Lower leg skin (tissue), 3 donors: ENCODE measurements at regions not wholly inside any gene's neighbourhood (a gene's known extent, or its start where the extent isn't known, plus 50 kb on each side); places are given as distances from the start of the nearest gene placed in this dataset.

ENCODE experiments used
- CTCF ChIP-seq, 3 donors: fragments of 450-650 bp; IDR thresholded peaks; one replicate each; pipeline ENCODE4 v1.5.1; 2016; ENCODE audit warnings: antibody characterized with exemption in 3 of 3, mild to moderate bottlenecking in 3 of 3, moderate library complexity in 2 of 3
- POLR2A ChIP-seq, 2 donors: fragments of 450-650 bp; IDR thresholded peaks; one replicate each; pipeline ENCODE4 v1.6.1; 2016 to 2017; ENCODE audit warnings: antibody characterized with exemption in 2 of 2, mild to moderate bottlenecking in 1 of 2, moderate library complexity in 1 of 2

DNA sequence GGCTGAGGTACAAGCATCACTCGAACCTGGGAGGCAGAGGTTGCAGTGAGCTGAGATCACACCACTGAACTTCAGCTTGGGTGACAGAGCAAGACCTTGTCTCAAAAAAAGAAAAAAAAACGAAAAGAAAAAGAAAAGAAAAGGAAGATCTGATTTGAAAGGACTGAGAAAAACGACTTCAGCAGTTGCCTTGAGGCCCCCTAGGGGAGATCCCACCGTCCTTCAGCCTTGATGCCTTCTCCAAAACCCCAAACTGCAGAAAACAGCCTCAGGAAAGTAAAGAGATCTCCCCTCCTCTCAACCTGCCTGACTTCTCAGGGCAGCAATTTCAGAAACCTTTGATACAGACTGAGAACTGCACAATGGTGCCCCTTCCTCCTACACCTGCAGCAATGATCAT, 50.9 kb upstream of the BCAR3 start:
- no peak for TF ChIP-seq CTCF (IDR thresholded peaks at IDR 0.05)
- no peak for TF ChIP-seq POLR2A (IDR thresholded peaks at IDR 0.05)
